ENCODE measurements at regions not wholly inside any gene's neighbourhood (a gene's known extent, or its start where the extent isn't known, plus 50 kb on each side); places are given as distances from the start of the nearest gene placed in this dataset.
"Not testable (repeated sequence)": the region's sequence is repeated elsewhere in the genome, so short reads cannot be mapped to it uniquely, and the experiment has no call there.

DNA sequence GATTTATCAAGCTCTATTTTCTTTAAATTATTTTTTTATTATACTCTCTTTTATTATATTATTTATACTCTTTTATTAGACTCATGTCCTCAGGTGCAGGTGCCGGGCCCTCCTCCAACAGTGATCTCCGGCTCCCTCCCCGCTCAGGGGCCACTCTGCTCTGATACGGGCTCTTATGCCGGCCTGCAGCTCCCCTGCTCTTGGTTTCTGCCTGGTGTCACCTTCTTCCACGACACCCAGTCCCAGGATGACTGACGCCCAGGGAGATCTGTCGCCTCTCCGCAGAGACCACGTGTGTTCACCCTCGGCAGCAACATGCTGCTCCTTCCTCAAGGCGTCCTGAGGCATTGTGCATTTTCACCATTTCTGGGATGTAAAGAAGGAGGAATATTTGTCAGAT, 322.3 kb downstream of the CACNA1B start:
- H3K4me1 ChIP-seq (ENCODE audit: insufficient read depth, low read length); intact Hi-C loops (cut with micrococcal nuclease); H3K4me1 Mint-ChIP-seq; DNase-seq; CTCF ChIA-PET (ENCODE audit: partially characterized antibody); H3K36me3 Mint-ChIP-seq; H3K27me3 ChIP-seq (ENCODE audit: insufficient read depth, low read length); H3K27me3 Mint-ChIP-seq; H3K27ac Mint-ChIP-seq; H3K4me3 ChIP-seq (ENCODE audit: low read length in 2 of 2); H3K9me3 ChIP-seq (ENCODE audit: control insufficient read depth in 1 of 2, low read length in 2 of 2); H3K27ac ChIP-seq (ENCODE audit: low read depth, low read length); H3K9me3 Mint-ChIP-seq; H3K36me3 ChIP-seq (ENCODE audit: insufficient read depth, low read length); POLR2A ChIA-PET (ENCODE audit: partially characterized antibody): not testable (repeated sequence)
- peak overlapping the region in 1 of 8 donors; percentile 49 for H3K4me3 Mint-ChIP-seq

DNA sequence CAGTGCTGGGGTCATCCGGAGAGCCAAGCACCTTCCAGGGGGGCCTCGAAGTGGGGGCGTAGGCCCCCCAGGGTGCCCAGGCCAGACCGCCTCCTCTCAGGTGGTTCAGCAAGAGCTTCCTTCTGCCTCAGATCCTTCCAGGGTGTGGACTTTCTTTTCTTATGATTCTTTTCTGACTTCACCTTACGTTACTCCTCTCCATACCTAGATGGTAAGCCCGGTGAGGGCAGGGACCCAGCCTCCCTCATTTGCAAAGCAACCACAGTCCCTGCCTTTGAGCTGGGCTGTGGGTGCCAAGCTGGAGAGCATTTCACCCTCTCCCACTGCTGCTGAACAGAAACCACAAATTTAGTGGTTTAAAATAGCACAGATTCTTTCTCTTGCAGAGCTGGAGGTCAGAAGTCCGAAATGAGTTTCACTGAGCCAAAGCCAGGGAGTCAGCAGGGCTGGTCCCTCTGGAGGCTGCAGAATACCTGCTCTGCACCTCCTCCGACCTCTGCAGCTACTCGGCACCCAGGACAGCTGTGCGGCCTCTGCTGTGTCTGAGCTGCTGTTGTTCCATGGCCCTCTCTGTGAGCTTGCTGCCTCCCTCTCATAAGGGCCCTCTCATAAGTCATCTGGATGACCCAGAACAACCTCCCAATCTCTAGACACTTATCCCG, 323.0 kb downstream of the CACNA1B start:
- H3K9me3 Mint-ChIP-seq; H3K36me3 ChIP-seq (ENCODE audit: insufficient read depth, low read length); H3K4me1 Mint-ChIP-seq; H3K4me3 Mint-ChIP-seq; H3K27ac Mint-ChIP-seq; H3K36me3 Mint-ChIP-seq; DNase-seq; H3K27me3 Mint-ChIP-seq; CTCF ChIA-PET (ENCODE audit: partially characterized antibody); H3K4me3 ChIP-seq (ENCODE audit: low read length in 2 of 2); H3K4me1 ChIP-seq (ENCODE audit: insufficient read depth, low read length); intact Hi-C loops (cut with micrococcal nuclease); POLR2A ChIA-PET (ENCODE audit: partially characterized antibody); H3K27me3 ChIP-seq (ENCODE audit: insufficient read depth, low read length); H3K9me3 ChIP-seq (ENCODE audit: control insufficient read depth in 1 of 2, low read length in 2 of 2); H3K27ac ChIP-seq (ENCODE audit: low read depth, low read length): not testable (repeated sequence)

DNA sequence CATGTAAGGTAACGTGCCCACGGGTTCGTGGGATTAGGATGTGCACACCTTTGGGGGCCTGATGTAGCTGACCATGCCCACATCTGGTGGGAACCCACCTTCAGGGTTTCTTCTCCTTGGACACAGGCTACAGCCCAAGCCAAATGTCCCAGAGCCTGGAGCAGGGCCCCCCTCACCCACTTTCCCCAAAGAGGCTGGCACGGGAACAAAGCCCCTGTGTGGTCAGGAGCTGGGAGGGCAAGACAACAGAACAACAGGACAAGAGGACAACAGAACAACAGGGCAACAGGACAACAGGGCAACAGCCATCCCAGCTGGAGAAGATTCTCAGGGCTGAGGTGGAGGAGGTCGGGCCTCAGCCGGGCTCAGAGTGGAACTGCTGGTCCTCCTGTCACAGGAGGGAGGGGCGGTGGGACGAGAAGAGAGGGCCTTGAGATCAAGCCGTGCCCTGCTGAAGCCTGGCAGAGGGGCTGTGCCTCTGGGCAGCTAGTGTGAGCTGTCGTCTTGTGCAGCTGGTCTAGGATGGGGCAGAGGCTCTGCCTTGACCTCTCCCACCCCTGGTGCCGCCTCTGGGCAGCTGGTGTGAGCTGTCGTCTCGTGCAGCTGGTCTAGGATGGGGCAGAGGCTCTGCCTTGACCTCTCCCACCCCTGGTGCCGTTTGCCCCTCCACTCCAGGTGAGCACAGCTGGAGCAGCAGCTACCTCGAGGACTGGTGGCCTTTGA, 323.7 kb downstream of the CACNA1B start:
- H3K36me3 Mint-ChIP-seq; H3K27me3 Mint-ChIP-seq; POLR2A ChIA-PET (ENCODE audit: partially characterized antibody); H3K4me1 ChIP-seq (ENCODE audit: insufficient read depth, low read length); H3K27ac ChIP-seq (ENCODE audit: low read depth, low read length); intact Hi-C loops (cut with micrococcal nuclease); H3K9me3 Mint-ChIP-seq; H3K9me3 ChIP-seq (ENCODE audit: control insufficient read depth in 1 of 2, low read length in 2 of 2); H3K4me3 Mint-ChIP-seq; H3K27me3 ChIP-seq (ENCODE audit: insufficient read depth, low read length); H3K36me3 ChIP-seq (ENCODE audit: insufficient read depth, low read length); H3K4me3 ChIP-seq (ENCODE audit: low read length in 2 of 2); H3K27ac Mint-ChIP-seq; DNase-seq; H3K4me1 Mint-ChIP-seq; CTCF ChIA-PET (ENCODE audit: partially characterized antibody): not testable (repeated sequence)

DNA sequence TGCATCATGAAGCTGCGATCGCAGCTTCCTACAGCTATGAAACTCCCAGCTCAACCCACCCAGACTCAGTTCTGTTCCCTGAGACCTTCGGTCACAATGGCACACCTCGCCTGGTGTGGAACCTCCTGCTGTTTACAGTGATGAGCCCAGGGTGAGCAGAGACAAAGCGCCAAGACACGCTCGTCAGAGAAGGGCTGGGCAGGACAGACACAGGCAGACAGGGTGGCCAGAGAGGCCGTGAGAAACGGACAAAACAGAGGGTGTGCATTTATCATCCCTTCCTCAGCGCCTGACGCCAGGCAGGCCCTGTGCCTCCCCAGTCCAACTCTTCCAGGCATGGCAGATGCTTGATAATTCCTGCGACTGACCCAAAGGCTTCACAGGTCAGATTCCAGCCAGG, 324.5 kb downstream of the CACNA1B start:
- intact Hi-C loops (cut with micrococcal nuclease); H3K4me1 ChIP-seq (ENCODE audit: insufficient read depth, low read length); H3K27me3 Mint-ChIP-seq; H3K36me3 Mint-ChIP-seq; H3K9me3 ChIP-seq (ENCODE audit: control insufficient read depth in 1 of 2, low read length in 2 of 2); H3K4me1 Mint-ChIP-seq; H3K4me3 Mint-ChIP-seq; H3K27me3 ChIP-seq (ENCODE audit: insufficient read depth, low read length); DNase-seq; H3K27ac ChIP-seq (ENCODE audit: low read depth, low read length); POLR2A ChIA-PET (ENCODE audit: partially characterized antibody); CTCF ChIA-PET (ENCODE audit: partially characterized antibody); H3K4me3 ChIP-seq (ENCODE audit: low read length in 2 of 2); H3K36me3 ChIP-seq (ENCODE audit: insufficient read depth, low read length); H3K9me3 Mint-ChIP-seq; H3K27ac Mint-ChIP-seq: not testable (repeated sequence)

DNA sequence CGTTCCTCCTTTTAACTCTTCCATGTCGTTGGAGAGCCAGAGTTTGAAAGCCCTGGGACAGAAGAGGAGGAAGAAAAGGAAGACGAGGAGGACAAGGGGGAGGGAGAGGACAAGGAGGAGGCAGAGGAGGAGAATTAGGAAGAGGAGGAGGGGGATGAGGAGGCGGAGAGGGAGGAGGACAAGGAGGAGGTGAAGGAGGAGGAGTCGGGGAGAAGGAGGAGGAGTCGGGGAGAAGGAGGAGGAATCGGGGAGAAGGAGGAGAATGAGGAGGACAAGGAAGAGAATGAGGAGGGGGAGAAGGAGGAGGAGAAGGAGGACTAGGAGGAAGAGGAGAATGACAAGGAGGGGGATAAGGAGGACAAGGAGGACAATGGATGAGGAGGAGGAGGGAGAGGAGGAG, 325.7 kb downstream of the CACNA1B start:
- H3K27ac Mint-ChIP-seq; H3K9me3 ChIP-seq (ENCODE audit: control insufficient read depth in 1 of 2, low read length in 2 of 2); H3K4me1 ChIP-seq (ENCODE audit: insufficient read depth, low read length); H3K4me1 Mint-ChIP-seq; H3K4me3 Mint-ChIP-seq; DNase-seq; H3K27ac ChIP-seq (ENCODE audit: low read depth, low read length); H3K27me3 Mint-ChIP-seq; H3K36me3 ChIP-seq (ENCODE audit: insufficient read depth, low read length); H3K4me3 ChIP-seq (ENCODE audit: low read length in 2 of 2); intact Hi-C loops (cut with micrococcal nuclease); CTCF ChIA-PET (ENCODE audit: partially characterized antibody); H3K9me3 Mint-ChIP-seq; POLR2A ChIA-PET (ENCODE audit: partially characterized antibody); H3K27me3 ChIP-seq (ENCODE audit: insufficient read depth, low read length); H3K36me3 Mint-ChIP-seq: not testable (repeated sequence)

DNA sequence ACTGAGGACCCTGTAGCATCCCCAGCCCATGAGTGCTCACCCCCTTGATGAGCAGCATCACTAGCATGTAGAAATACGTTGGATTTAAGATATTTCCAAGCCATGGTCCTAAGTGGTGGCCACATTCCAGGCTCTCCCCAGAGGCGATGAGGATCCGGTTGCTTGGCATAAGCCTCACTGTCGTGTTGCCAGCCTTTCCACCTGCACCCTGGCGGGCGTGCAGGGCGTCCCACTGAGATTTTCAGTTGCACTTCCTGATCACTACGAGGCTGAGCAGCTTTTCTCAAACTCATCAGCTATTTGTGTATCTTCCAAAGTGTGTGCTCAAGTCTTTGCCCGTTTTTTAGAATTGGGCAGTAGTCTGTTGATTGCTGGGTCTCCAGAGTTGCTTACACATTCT, 326.3 kb downstream of the CACNA1B start:
- H3K4me3 ChIP-seq (ENCODE audit: low read length in 2 of 2); intact Hi-C loops (cut with micrococcal nuclease); H3K9me3 ChIP-seq (ENCODE audit: control insufficient read depth in 1 of 2, low read length in 2 of 2); H3K4me1 Mint-ChIP-seq; H3K36me3 ChIP-seq (ENCODE audit: insufficient read depth, low read length); CTCF ChIA-PET (ENCODE audit: partially characterized antibody); DNase-seq; POLR2A ChIA-PET (ENCODE audit: partially characterized antibody); H3K27me3 ChIP-seq (ENCODE audit: insufficient read depth, low read length); H3K4me3 Mint-ChIP-seq; H3K27ac Mint-ChIP-seq; H3K36me3 Mint-ChIP-seq; H3K4me1 ChIP-seq (ENCODE audit: insufficient read depth, low read length); H3K27me3 Mint-ChIP-seq; H3K27ac ChIP-seq (ENCODE audit: low read depth, low read length); H3K9me3 Mint-ChIP-seq: not testable (repeated sequence)

DNA sequence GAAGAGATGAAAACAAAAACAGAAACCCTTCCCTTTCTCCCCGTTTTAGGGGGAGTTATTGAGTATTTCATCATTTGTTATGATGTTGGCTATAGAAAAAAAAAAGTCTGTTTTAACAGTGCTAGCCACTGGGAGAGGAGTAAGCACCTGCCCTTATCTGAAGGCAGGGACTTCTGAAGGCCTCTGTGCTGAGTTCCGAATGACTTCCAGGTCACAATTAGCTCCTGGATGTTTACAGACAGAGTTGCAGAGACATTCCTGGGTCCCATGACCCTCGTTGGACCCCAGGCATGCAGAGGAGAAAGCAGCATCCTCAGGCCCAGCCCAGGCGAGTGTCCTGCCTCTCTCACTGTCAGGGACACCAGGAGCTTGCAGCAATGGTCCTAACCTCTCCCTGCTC, 328.5 kb downstream of the CACNA1B start:
- H3K4me1 ChIP-seq (ENCODE audit: insufficient read depth, low read length); H3K4me3 Mint-ChIP-seq; H3K9me3 ChIP-seq (ENCODE audit: control insufficient read depth in 1 of 2, low read length in 2 of 2); H3K27ac Mint-ChIP-seq; H3K4me1 Mint-ChIP-seq; POLR2A ChIA-PET (ENCODE audit: partially characterized antibody); H3K9me3 Mint-ChIP-seq; DNase-seq; intact Hi-C loops (cut with micrococcal nuclease); H3K27me3 ChIP-seq (ENCODE audit: insufficient read depth, low read length); H3K27ac ChIP-seq (ENCODE audit: low read depth, low read length); H3K36me3 ChIP-seq (ENCODE audit: insufficient read depth, low read length); CTCF ChIA-PET (ENCODE audit: partially characterized antibody); H3K27me3 Mint-ChIP-seq; H3K4me3 ChIP-seq (ENCODE audit: low read length in 2 of 2); H3K36me3 Mint-ChIP-seq: not testable (repeated sequence)

All from CD4-positive, alpha-beta memory T cell (primary cell).